Activated CD4-positive, alpha-beta memory T cell treated with anti-CD3 and anti-CD28 coated beads, Interleukin-2, amount 10 ng/mL, durations not matched to agents 7 days and 5 days (primary cell): ENCODE measurements at regions not wholly inside any gene's neighbourhood (a gene's known extent, or its start where the extent isn't known, plus 50 kb on each side); places are given as distances from the start of the nearest gene placed in this dataset.

Experiments
- CTCF ChIA-PET: fragments of 350-600 bp; sonication (Branson Sonifier 250); formaldehyde crosslinking; loops from one replicate; lab custom pipeline; 2021; ENCODE audit warnings: antibody characterized with exemption, inconsistent platforms; lab: Charles Lee
- POLR2A ChIA-PET: fragments of 350-600 bp; sonication (Branson Sonifier 250); formaldehyde crosslinking; loops from one replicate; lab custom pipeline; 2021; ENCODE audit warnings: antibody characterized with exemption; lab: Charles Lee
- DNase-seq: peaks from one replicate; pipeline ENCODE4 v3.0.0-alpha.2; 2020
- H3K27ac Mint-ChIP-seq: one replicate; pipeline ENCODE4 v1.8.0; 2021; ENCODE audit warnings: mild to moderate bottlenecking, mixed read lengths
- H3K27me3 Mint-ChIP-seq: one replicate; pipeline ENCODE4 v1.8.0; 2021; ENCODE audit warnings: mixed read lengths
- H3K36me3 Mint-ChIP-seq: one replicate; pipeline ENCODE4 v1.8.0; 2021; ENCODE audit warnings: low read depth, mixed read lengths
- H3K4me1 Mint-ChIP-seq: one replicate; pipeline ENCODE4 v1.8.0; 2021; ENCODE audit warnings: mixed read lengths
- H3K4me3 Mint-ChIP-seq: one replicate; pipeline ENCODE4 v1.8.0; 2021; ENCODE audit warnings: mild to moderate bottlenecking, mixed read lengths
- H3K9me3 Mint-ChIP-seq: one replicate; pipeline ENCODE4 v1.8.0; 2021; ENCODE audit warnings: mixed read lengths

DNA sequence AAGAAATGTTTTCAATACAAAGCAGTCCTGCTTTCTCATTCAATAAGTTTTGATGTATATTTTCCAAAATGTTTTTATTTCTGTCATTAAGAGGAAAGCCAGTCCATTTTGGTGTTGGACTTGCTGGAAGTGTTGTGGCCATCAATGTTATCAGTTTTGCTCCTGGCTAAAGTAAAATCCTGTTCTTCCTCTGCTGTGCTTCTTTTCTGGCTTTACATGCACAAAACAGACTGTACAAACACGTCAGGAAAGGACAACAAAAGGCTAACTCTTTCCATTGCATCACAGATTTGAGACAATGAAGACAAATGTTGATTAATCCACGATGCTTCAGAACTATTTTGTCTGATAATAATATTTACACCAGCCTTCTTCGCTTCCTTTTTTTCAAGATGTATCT is 735.4 kb downstream of the LTN1 start:
- H3K4me3 Mint-ChIP-seq = no peak overlapping the region
- H3K27me3 Mint-ChIP-seq = no peaks in the 10 kb centered on the region
- POLR2A ChIA-PET = no interaction called here
- DNase-seq = no peak
- no peaks in the 10 kb centered on the region for H3K9me3 Mint-ChIP-seq
- CTCF ChIA-PET = no interaction called here
- no peaks in the 10 kb centered on the region for H3K36me3 Mint-ChIP-seq
- no peaks in the 10 kb centered on the region for H3K4me1 Mint-ChIP-seq
- H3K27ac Mint-ChIP-seq = no peak overlapping the region

DNA sequence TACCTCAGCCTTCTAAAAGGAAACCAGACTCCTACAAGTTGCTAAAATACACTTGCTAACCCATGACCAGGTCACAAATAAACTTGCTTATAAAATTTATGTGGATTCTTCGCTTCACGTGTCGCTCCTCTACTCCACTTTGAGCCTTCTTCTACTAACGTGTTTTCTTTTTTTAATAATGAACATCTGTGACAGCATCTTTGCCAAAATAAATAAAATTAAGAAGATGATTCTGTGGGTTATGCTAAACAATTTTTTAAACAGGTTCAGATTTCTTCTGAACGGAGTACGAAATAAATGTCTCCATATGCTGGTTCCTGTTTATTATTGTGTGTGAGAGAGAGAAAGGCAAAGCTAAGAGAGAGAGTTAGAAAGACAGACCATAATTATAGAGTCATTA is 735.8 kb downstream of the LTN1 start:
- Mint-ChIP-seq H3K9me3 (no peaks in the 10 kb centered on the region), H3K4me1 (no peaks in the 10 kb centered on the region), H3K4me3 (no peak overlapping the region), H3K36me3 (no peaks in the 10 kb centered on the region), H3K27me3 (no peaks in the 10 kb centered on the region), H3K27ac (no peak overlapping the region)
- DNase-seq = no peak
- POLR2A ChIA-PET = no interaction called here
- CTCF ChIA-PET = no interaction called here

DNA sequence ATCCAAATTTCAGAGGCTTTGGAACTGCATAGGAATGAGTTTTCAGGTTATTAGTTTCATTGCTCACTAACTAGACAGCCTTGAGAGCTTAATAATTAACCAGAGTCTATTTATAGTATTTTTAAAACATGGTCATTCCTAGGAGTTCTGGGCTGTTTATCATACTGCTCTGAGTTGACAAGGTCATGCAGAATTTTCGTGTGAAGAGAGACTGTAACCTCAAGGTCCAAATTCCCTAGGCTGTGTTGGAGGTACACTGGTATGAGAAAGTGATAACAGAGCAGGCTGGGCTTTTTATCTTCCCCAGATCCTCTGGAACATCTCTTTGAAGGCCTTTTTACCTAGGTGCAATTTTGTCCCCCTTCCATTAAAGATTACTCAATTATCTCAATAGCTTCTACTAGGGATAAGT is 736.3 kb downstream of the LTN1 start:
- no peaks in the 10 kb centered on the region for H3K27me3 Mint-ChIP-seq
- no peaks in the 10 kb centered on the region for H3K4me1 Mint-ChIP-seq
- DNase-seq = no peak
- H3K9me3 Mint-ChIP-seq = no peaks in the 10 kb centered on the region
- ChIA-PET POLR2A (no interaction called here), CTCF (no interaction called here)
- no peak overlapping the region for H3K27ac Mint-ChIP-seq
- no peak overlapping the region for H3K4me3 Mint-ChIP-seq
- H3K36me3 Mint-ChIP-seq = no peaks in the 10 kb centered on the region

DNA sequence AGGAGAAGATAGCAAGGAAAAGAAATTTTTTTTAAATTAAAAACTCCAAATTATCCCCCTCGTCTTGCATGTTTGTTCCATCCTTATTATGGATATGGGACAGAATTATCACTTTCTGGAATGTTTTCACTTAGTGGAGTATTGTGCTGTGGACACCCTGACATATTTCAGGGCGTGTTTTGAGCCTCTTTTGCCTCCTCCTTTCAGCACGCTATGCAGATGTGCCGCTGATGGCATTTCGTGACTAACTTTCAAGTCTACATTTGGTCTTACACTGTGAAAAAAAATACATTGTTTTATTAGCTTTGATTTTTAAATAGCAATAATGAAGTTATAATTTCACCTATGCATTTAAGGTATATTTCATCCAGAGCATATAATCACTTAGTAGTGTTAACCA is 738.7 kb downstream of the LTN1 start:
- H3K27ac Mint-ChIP-seq = no peak overlapping the region
- CTCF ChIA-PET = no interaction called here
- DNase-seq = no peak
- POLR2A ChIA-PET = no interaction called here
- H3K4me3 Mint-ChIP-seq = no peak overlapping the region
- H3K36me3 Mint-ChIP-seq = no peaks in the 10 kb centered on the region
- H3K9me3 Mint-ChIP-seq = no peaks in the 10 kb centered on the region
- no peaks in the 10 kb centered on the region for H3K4me1 Mint-ChIP-seq
- no peaks in the 10 kb centered on the region for H3K27me3 Mint-ChIP-seq

DNA sequence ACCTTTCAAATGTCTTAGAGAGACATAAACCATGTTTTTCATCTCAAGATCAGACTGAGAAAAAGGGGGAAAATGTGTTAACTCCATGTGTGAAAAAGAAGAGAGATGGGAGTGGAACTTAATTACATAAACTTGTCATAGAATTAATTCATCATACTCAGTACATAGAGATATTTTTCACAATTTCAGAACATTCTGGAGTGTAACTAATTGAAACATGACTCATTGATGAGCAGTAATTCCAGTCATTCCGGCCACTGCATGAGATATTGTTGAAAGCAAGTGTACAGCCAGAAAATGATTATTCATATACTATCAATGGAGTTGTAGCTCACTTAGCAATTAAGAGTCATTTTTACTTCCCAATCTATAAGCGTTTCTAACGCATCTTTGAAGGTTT is 739.3 kb downstream of the LTN1 start:
- no peak for DNase-seq
- H3K27me3 Mint-ChIP-seq = no peaks in the 10 kb centered on the region
- H3K4me1 Mint-ChIP-seq = no peaks in the 10 kb centered on the region
- POLR2A ChIA-PET = no interaction called here
- H3K9me3 Mint-ChIP-seq = no peaks in the 10 kb centered on the region
- H3K4me3 Mint-ChIP-seq = no peak overlapping the region
- no peaks in the 10 kb centered on the region for H3K36me3 Mint-ChIP-seq
- CTCF ChIA-PET = no interaction called here
- H3K27ac Mint-ChIP-seq = no peak overlapping the region

DNA sequence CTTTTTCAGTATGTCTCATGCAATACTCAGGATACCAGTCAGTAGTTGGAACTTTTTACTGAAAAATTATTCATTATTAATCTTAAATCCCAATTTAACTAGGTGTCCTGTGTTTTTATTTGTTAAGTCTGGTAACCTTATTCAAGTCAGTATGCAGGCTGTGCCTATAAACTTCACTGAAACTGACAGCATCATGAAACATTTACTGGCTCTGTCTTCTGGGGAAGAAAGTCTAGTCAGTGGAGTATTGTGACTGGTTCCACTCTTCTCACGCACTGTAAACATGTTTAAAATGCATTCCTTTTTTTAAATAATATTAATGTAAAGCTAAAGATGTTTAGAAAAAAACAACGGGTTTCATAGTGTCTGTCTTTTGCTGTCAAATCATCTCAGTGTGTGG is 739.7 kb downstream of the LTN1 start:
- Mint-ChIP-seq H3K27me3 (no peaks in the 10 kb centered on the region), H3K36me3 (no peaks in the 10 kb centered on the region), H3K9me3 (no peaks in the 10 kb centered on the region), H3K4me1 (no peaks in the 10 kb centered on the region), H3K4me3 (no peak overlapping the region), H3K27ac (no peak overlapping the region)
- CTCF ChIA-PET = no interaction called here
- POLR2A ChIA-PET = no interaction called here
- DNase-seq = no peak

DNA sequence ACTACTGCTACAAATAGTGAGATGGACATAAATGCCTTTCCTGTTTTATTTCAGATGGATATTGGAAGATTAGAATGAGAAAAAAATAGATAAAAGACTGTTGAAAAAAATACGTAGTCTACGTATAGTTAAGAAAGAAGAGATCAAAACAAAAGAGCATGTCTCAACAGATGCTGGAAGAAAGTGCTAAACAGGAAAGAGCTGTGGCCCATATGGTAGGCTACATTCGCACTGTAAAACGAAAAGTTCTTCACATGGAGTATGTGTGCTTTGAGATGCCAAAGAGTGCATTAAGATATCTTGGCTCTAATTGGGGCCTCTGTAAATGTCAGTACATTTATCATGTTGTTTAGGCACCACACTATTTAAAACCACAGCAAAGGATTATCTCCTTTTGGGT is 741.7 kb downstream of the LTN1 start:
- Mint-ChIP-seq H3K4me3 (no peak overlapping the region), H3K9me3 (no peaks in the 10 kb centered on the region), H3K27ac (no peak overlapping the region), H3K27me3 (no peaks in the 10 kb centered on the region), H3K36me3 (no peaks in the 10 kb centered on the region), H3K4me1 (no peaks in the 10 kb centered on the region)
- no peak for DNase-seq
- CTCF ChIA-PET = no interaction called here
- POLR2A ChIA-PET = no interaction called here

DNA sequence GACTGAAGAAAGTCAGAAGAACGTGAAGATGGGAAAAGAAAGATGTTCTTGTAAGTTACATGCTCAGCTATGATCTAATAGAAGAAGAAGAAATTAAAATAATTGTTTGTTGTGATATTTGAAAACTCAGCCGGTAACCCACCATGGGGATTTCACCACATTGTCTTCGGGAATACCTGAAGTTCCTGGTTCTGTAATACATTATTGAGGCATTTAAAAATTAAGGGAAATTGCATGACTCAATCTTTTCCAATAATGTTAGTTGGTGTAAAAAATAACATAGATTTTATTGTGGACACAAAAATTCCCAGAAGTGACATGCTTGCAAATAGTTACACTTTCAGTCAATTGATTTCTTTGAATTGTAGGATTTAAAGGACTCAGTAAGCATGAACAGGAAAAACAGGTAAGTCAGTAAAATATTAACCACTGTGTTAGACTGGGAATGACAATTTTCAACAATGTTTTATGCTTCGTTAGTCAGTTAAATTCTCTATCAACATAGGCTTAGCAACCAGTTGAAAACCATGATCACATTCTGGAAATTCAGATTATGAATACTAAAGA is 745.1 kb downstream of the LTN1 start:
- DNase-seq = no peak
- H3K4me1 Mint-ChIP-seq = no peaks in the 10 kb centered on the region
- H3K9me3 Mint-ChIP-seq = no peaks in the 10 kb centered on the region
- ChIA-PET POLR2A (no interaction called here), CTCF (no interaction called here)
- H3K36me3 Mint-ChIP-seq = no peaks in the 10 kb centered on the region
- no peaks in the 10 kb centered on the region for H3K27me3 Mint-ChIP-seq
- H3K27ac Mint-ChIP-seq = no peak overlapping the region
- H3K4me3 Mint-ChIP-seq = no peak overlapping the region

DNA sequence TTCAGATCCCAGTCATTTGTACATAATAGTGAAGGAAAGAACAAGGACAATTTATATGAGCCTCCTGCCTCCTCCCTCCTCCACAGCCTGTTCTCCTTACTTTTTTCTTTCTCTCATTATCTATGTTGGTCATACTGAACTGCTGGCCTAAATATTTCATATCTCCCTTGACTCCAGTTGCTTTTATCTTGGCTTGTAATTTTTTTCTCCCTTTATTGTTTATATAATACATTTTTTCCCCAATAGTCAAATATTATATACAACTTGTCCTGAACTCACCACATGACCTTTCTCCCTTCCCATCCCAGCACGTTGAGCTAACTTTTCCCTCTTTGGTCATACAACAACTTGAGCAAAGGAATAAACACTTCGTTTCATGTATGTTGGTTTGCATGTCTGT is 752.1 kb downstream of the LTN1 start:
- H3K4me1 Mint-ChIP-seq = no peaks in the 10 kb centered on the region
- no peak overlapping the region for H3K4me3 Mint-ChIP-seq
- ChIA-PET CTCF (no interaction called here), POLR2A (no interaction called here)
- no peaks in the 10 kb centered on the region for H3K36me3 Mint-ChIP-seq
- no peaks in the 10 kb centered on the region for H3K9me3 Mint-ChIP-seq
- no peak for DNase-seq
- H3K27me3 Mint-ChIP-seq = no peaks in the 10 kb centered on the region
- no peak overlapping the region for H3K27ac Mint-ChIP-seq

DNA sequence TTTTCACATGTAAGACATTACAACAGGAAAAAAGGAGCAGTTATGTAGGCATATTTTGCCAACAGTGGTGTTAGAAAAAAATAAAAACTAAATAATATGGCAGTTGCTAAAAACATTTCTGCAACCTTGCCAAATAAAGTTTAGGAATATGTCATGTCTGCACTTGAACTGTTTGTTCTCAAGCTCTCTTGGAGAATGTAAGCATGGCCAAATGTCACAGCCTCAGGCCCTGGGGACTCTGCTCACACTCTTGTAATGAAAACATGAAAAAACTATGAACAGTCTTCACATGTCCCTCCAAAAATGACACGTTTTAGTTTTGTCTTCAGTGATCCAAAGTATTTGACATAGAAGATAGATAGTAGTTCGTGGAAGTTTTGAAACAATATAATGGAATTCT is 753.3 kb downstream of the LTN1 start:
- no peaks in the 10 kb centered on the region for H3K36me3 Mint-ChIP-seq
- H3K27me3 Mint-ChIP-seq = no peaks in the 10 kb centered on the region
- ChIA-PET CTCF (no interaction called here), POLR2A (no interaction called here)
- H3K4me3 Mint-ChIP-seq = no peak overlapping the region
- H3K4me1 Mint-ChIP-seq = no peaks in the 10 kb centered on the region
- no peaks in the 10 kb centered on the region for H3K9me3 Mint-ChIP-seq
- no peak for DNase-seq
- H3K27ac Mint-ChIP-seq = no peak overlapping the region

DNA sequence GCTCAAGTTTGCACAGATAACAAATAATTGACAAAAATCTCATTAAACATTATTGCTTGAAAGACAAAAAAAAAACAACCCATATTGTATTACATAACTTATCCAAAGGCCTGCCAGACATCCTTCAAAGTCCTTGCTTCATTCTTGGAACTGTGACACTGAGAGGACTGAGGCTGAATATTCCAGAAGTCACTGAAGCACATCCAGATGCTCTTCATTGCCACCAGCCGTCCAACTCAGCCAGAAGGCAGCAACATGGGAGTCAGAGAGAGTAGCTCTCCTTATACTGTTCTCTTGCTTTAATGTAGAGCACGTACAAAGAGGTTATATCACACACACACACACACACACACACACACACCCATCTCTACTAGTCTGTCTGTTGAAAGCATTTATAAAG is 755.0 kb downstream of the LTN1 start:
- POLR2A ChIA-PET = no interaction called here
- Mint-ChIP-seq H3K36me3 (no peaks in the 10 kb centered on the region), H3K27me3 (no peaks in the 10 kb centered on the region), H3K27ac (no peak overlapping the region), H3K9me3 (no peaks in the 10 kb centered on the region), H3K4me3 (no peak overlapping the region), H3K4me1 (no peaks in the 10 kb centered on the region)
- CTCF ChIA-PET = no interaction called here
- no peak for DNase-seq

DNA sequence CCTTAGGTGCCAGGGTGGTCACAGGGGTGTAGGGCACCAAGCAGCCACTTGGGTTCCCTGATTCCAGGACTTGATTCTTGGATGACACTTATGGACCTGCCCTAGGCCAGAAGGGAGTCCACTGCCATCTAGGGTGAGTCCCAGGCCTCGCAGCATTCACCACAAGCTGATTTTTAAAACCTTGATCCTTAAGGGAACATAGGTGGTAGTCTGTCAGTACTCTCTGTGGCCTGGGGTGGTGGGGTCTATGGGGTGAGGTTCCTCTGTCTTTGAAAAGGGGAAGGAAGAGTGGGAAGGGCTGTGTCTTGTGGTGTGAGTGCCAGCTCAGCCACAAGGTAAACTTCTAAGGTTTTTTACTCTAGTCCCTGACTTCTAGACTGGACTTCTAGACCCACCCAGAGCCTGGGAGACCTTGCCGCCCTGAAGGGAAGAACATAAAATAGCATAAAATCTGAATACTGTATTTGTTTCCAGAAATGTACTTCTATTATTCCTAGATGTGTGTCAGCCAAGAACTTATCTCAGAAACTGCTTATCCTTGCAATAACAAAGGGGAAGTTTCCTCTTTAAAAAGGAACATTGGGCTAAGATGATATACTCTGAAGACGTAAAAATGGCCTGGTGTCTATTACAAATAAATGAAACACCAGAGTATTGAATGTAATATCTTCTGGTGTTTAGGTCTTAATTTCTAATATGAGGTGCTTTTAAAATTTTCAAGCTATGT is 757.3 kb downstream of the LTN1 start:
- Mint-ChIP-seq H3K36me3 (no peaks in the 10 kb centered on the region), H3K4me1 (no peaks in the 10 kb centered on the region), H3K27me3 (no peaks in the 10 kb centered on the region), H3K9me3 (no peaks in the 10 kb centered on the region), H3K27ac (no peak overlapping the region), H3K4me3 (no peak overlapping the region)
- CTCF ChIA-PET = no interaction called here
- DNase-seq = no peak
- POLR2A ChIA-PET = no interaction called here

DNA sequence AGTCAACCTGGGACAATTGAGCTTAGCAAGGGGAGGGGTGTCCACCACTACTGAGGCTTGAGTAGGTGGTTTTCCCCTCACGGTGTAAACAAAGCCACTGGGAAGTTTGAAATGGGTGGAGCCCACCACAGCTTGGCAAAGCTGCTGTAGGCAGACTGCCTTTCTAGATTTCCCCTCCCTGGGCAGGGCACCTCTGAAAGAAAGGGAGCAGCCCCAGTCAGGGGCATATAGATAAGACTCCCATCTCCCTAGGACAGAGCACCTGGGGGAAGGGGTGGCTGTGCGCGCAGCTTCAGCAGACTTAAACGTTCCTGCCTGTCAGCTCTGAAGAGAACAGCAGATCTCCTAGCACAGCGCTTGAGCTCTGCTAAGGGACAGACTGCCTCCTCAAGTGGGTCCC is 758.4 kb downstream of the LTN1 start:
- H3K27ac Mint-ChIP-seq = no peak overlapping the region
- POLR2A ChIA-PET = no interaction called here

DNA sequence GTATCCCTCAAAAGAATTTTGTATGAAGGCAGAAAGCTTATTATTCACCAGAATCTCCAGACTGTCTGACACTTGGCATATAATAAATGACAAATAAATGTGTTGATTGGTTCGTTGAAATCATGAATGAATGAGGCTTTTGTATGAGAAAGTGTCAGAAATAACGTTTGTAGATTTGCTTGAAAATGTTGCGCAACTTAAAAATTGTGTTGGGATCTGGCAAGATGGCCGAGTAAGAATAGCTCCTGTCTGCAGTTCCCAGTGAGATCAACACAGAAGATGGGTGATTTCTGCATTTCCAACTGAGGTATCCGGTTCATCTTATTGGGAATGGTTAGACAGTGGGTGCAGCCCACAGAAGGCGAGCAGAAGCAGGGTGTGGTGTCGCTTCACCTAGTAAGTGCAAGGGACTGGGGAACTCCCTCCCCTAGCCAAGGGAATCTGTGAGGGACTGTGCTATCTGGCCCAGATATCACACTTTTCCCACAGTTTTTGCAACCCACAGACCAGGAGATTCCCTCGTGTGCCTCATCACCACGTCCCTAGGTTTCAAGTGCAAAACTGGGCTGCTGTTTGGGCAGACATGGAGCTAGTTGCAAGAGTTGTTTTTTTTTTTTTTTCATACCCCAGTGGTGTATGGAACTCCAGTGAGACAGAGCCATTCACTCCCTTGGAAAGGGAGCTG is 759.0 kb downstream of the LTN1 start:
- H3K36me3 Mint-ChIP-seq = no peaks in the 10 kb centered on the region

More for the DNA sequence above, 758.4 kb downstream of the LTN1 start:
- H3K9me3 Mint-ChIP-seq = no peaks in the 10 kb centered on the region
- no peak overlapping the region for H3K4me3 Mint-ChIP-seq
- H3K36me3 Mint-ChIP-seq = no peaks in the 10 kb centered on the region
- CTCF ChIA-PET = interaction anchor here (0.6 kb wide), 1 partner anchor 759 kb away, joined by 4 read pairs; no protein-coding TSS in a partner anchor
- DNase-seq = no peak
- H3K4me1 Mint-ChIP-seq = no peaks in the 10 kb centered on the region
- H3K27me3 Mint-ChIP-seq = no peaks in the 10 kb centered on the region

More for the DNA sequence above, 759.0 kb downstream of the LTN1 start:
- DNase-seq = no peak
- H3K27ac Mint-ChIP-seq = no peak overlapping the region
- ChIA-PET POLR2A (no interaction called here), CTCF (interaction anchor here (0.6 kb wide), 1 partner anchor 758 kb away, joined by 4 read pairs; no protein-coding TSS in a partner anchor)
- H3K27me3 Mint-ChIP-seq = no peaks in the 10 kb centered on the region
- H3K4me3 Mint-ChIP-seq = no peak overlapping the region
- H3K4me1 Mint-ChIP-seq = no peaks in the 10 kb centered on the region
- H3K9me3 Mint-ChIP-seq = no peaks in the 10 kb centered on the region
